ENCODE measurements at regions not wholly inside any gene's neighbourhood (a gene's known extent, or its start where the extent isn't known, plus 50 kb on each side); places are given as distances from the start of the nearest gene placed in this dataset.
"Not testable (repeated sequence)": the region's sequence is repeated elsewhere in the genome, so short reads cannot be mapped to it uniquely, and the experiment has no call there.

DNA sequence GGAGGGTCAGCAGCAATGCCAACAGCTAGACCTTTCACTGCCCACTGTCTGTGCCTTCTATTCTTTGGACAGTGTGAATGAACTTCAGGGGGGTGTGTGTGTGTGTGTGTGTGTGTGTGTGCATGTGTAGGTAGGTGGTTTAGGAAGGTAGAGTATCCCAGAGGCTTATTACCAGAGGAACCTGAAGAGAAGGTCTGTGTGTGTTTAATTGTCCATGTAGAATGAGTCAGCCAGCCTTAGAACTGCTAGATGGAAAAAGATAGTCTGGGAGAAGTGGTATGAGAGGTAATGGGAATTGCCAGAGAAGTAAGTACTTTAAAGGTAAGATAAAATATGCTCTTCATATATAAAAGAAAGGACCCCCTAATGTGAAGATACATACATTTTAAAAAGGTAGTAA, 522.2 kb downstream of the PIK3C3 start:
- no peaks in the 10 kb centered on the region for H3K27me3 ChIP-seq (ENCODE audit: insufficient read depth, low read length)
- H3K9me3 ChIP-seq (ENCODE audit: insufficient read depth, low read depth, low read length): no peaks in the 10 kb centered on the region
- H3K36me3 ChIP-seq (ENCODE audit: insufficient read depth, low read length): no peaks in the 10 kb centered on the region
- H3K4me3 ChIP-seq (ENCODE audit: low read length): no peak overlapping the region
- H3K27ac ChIP-seq (ENCODE audit: low read depth, low read length): no peak overlapping the region
- H3K9ac ChIP-seq (ENCODE audit: low read depth, low read length): no peak overlapping the region
- H3K4me1 ChIP-seq (ENCODE audit: insufficient read depth, low read length): no peaks in the 10 kb centered on the region

GRCh38 chr18:42480441-42480840, 525.4 kb downstream of the PIK3C3 start:
- Histone ChIP-seq H3K9me3 (ENCODE audit: insufficient read depth, low read depth, low read length) (no peaks in the 10 kb centered on the region), H3K4me3 (ENCODE audit: low read length) (no peak overlapping the region), H3K27ac (ENCODE audit: low read depth, low read length) (no peak overlapping the region), H3K4me1 (ENCODE audit: insufficient read depth, low read length) (no peaks in the 10 kb centered on the region), H3K9ac (ENCODE audit: low read depth, low read length) (no peak overlapping the region), H3K27me3 (ENCODE audit: insufficient read depth, low read length) (no peaks in the 10 kb centered on the region), H3K36me3 (ENCODE audit: insufficient read depth, low read length) (no peaks in the 10 kb centered on the region)
- 93% methylated on average over 5 of the region's 5 CpGs for WGBS

DNA sequence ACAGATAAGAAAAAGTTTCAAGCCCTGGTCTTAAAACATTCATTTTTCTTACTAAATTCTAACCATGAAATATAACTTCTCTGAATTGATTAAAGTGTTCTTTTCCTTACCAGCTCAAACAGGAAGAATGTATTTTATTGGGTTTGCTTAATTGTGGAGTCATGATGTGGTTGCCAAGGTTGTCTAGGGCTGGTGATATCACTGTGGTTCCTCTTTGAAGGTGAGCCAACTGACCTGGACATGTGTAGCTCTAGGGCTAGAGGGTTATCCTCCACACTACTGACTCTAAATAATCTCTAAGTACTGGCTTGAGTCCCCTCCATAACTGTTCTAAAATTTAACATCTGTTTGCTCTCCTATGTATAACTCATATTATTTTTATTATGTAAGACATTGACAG, 529.6 kb downstream of the PIK3C3 start:
- no peaks in the 10 kb centered on the region for H3K9me3 ChIP-seq (ENCODE audit: insufficient read depth, low read depth, low read length)
- no peaks in the 10 kb centered on the region for H3K36me3 ChIP-seq (ENCODE audit: insufficient read depth, low read length)
- no peak overlapping the region for H3K4me3 ChIP-seq (ENCODE audit: low read length)
- H3K27ac ChIP-seq (ENCODE audit: low read depth, low read length): no peak overlapping the region
- H3K27me3 ChIP-seq (ENCODE audit: insufficient read depth, low read length): no peaks in the 10 kb centered on the region
- no peaks in the 10 kb centered on the region for H3K4me1 ChIP-seq (ENCODE audit: insufficient read depth, low read length)
- H3K9ac ChIP-seq (ENCODE audit: low read depth, low read length): no peak overlapping the region

- Histone ChIP-seq H3K4me1 (ENCODE audit: insufficient read depth, low read length) (no peaks in the 10 kb centered on the region), H3K27ac (ENCODE audit: low read depth, low read length) (no peak overlapping the region), H3K9me3 (ENCODE audit: insufficient read depth, low read depth, low read length) (no peaks in the 10 kb centered on the region), H3K4me3 (ENCODE audit: low read length) (no peak overlapping the region), H3K9ac (ENCODE audit: low read depth, low read length) (no peak overlapping the region), H3K36me3 (ENCODE audit: insufficient read depth, low read length) (no peaks in the 10 kb centered on the region), H3K27me3 (ENCODE audit: insufficient read depth, low read length) (no peaks in the 10 kb centered on the region)
- WGBS: 91% methylated on average over 1 of the region's 2 CpGs
These were observed 531.2 kb downstream of the PIK3C3 start for GRCh38 chr18:42486271-42486670.

GRCh38 chr18:42508683-42509296, 553.8 kb downstream of the PIK3C3 start:
- 92% methylated on average over 3 of the region's 3 CpGs for WGBS
- H3K27me3 ChIP-seq (ENCODE audit: insufficient read depth, low read length): no peaks in the 10 kb centered on the region
- no peak overlapping the region for H3K9ac ChIP-seq (ENCODE audit: low read depth, low read length)
- no peaks in the 10 kb centered on the region for H3K9me3 ChIP-seq (ENCODE audit: insufficient read depth, low read depth, low read length)
- no peak overlapping the region for H3K27ac ChIP-seq (ENCODE audit: low read depth, low read length)
- H3K36me3 ChIP-seq (ENCODE audit: insufficient read depth, low read length): no peaks in the 10 kb centered on the region
- H3K4me1 ChIP-seq (ENCODE audit: insufficient read depth, low read length): no peaks in the 10 kb centered on the region
- H3K4me3 ChIP-seq (ENCODE audit: low read length): no peak overlapping the region

DNA sequence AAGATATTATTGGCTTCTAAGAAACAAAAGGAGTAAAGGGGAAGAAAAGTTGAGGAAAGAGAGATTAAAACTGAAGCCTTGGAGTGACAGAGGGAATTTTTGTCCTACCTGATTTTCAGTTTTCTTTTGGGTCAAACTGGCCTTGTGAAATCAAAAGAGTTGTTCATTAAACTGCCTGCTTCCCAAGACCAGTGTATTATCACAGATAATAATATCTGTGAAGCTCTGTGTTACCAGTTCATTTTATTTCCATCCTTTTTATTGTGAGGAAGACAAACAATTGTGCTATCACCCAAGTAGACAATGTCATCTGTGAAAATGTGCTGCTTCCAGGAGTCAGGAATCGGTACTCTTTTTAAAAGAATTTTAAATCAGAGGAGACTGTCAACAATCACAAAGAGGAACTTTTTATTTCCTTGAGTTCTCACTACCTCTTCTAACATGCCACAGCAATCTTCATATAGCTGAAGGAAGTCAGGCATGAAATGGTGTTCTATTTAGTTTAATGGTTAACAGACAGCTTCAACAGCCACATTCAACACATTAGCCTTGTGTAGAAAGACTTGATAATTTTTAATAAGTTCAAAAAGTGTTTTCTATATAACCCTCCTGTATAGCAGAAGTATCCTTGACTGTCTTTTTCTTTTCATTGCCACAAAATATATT, 554.8 kb downstream of the PIK3C3 start:
- 93% methylated on average over 1 of the region's 1 CpG for WGBS
- no peak overlapping the region for H3K4me3 ChIP-seq (ENCODE audit: low read length)

DNA sequence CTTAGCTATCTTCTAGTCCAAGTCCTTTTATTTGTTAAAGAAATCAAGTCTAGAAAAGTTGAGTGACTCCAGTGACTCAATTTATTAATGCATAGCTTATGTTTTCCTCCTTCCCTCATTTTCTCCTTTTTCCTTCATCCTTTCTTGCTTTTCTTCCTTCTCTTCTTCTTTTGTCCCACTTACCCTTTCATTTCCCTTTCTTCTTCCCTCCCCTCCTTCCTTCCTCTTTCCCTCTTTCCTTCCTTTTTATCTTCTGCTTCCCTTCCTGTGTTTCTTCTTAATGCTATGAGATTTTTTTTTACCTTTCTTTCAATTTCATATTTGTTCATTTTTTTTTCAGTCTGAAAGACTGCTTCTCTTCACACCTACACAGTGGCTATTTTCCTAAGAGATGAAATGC, 555.5 kb downstream of the PIK3C3 start:
- Histone ChIP-seq H3K27me3 (ENCODE audit: insufficient read depth, low read length) (no peaks in the 10 kb centered on the region), H3K36me3 (ENCODE audit: insufficient read depth, low read length) (no peaks in the 10 kb centered on the region), H3K4me3 (ENCODE audit: low read length) (no peak overlapping the region), H3K4me1 (ENCODE audit: insufficient read depth, low read length) (peaks cover 4% of the 10 kb centered on the region; the same call in 1 of the 2 replicates), H3K9me3 (ENCODE audit: insufficient read depth, low read depth, low read length) (no peaks in the 10 kb centered on the region), H3K27ac (ENCODE audit: low read depth, low read length) (no peak overlapping the region), H3K9ac (ENCODE audit: low read depth, low read length) (no peak overlapping the region)

More for the DNA sequence above, 554.8 kb downstream of the PIK3C3 start:
- Histone ChIP-seq H3K9me3 (ENCODE audit: insufficient read depth, low read depth, low read length) (no peaks in the 10 kb centered on the region), H3K27me3 (ENCODE audit: insufficient read depth, low read length) (no peaks in the 10 kb centered on the region), H3K4me1 (ENCODE audit: insufficient read depth, low read length) (peaks cover 4% of the 10 kb centered on the region; the same call in 1 of the 2 replicates), H3K9ac (ENCODE audit: low read depth, low read length) (no peak overlapping the region), H3K36me3 (ENCODE audit: insufficient read depth, low read length) (no peaks in the 10 kb centered on the region), H3K27ac (ENCODE audit: low read depth, low read length) (no peak overlapping the region)

DNA sequence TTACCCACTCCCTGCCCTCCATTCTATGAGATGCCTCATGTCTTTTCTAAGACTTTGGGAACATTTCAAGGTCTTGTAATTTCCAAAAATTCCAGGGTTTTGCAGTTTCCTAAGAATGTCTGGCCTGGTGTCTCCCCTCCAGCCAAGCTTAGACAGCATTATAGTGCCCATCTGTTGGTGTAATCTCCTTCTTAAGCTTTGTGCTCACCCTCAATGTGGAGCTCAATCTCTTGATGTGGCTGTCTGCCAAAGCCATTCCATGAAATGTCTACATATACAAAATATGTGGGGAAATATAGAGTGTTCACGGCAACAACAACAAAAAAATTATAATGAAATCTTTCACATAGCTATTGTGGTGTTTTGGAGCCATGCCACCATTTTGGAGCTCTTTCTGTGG, 558.4 kb downstream of the PIK3C3 start:
- no peak overlapping the region for H3K27ac ChIP-seq (ENCODE audit: low read depth, low read length)
- H3K4me1 ChIP-seq (ENCODE audit: insufficient read depth, low read length): peaks cover 4% of the 10 kb centered on the region; the same call in 1 of the 2 replicates
- no peak overlapping the region for H3K4me3 ChIP-seq (ENCODE audit: low read length)
- no peak overlapping the region for H3K9ac ChIP-seq (ENCODE audit: low read depth, low read length)
- H3K36me3 ChIP-seq (ENCODE audit: insufficient read depth, low read length): no peaks in the 10 kb centered on the region
- H3K27me3 ChIP-seq (ENCODE audit: insufficient read depth, low read length): no peaks in the 10 kb centered on the region
- H3K9me3 ChIP-seq (ENCODE audit: insufficient read depth, low read depth, low read length): no peaks in the 10 kb centered on the region
- WGBS: no CpG with 5 or more reads among the region's 1 CpG

DNA sequence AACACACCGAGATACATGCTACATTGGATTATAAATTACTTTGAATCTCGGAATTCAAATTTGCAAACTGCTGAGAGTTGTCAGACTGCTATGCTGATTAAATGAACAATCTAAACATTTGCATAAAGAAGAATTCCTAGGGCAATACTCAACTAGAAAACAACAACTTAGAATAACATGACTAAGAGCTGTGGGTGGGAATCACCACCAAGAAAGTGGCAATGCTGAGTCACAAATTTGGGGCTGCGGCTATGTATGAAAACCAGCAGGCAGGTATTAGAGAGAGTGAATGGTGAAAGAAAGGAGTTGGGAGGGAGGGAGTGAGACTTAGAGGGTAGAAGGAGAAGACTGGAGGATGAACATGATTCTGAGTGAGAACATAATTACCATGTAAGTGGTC, 559.5 kb downstream of the PIK3C3 start:
- H3K27me3 ChIP-seq (ENCODE audit: insufficient read depth, low read length): no peaks in the 10 kb centered on the region
- no peak overlapping the region for H3K4me3 ChIP-seq (ENCODE audit: low read length)
- 85% methylated on average over 2 of the region's 3 CpGs for WGBS
- peaks cover 4% of the 10 kb centered on the region; the same call in 1 of the 2 replicates for H3K4me1 ChIP-seq (ENCODE audit: insufficient read depth, low read length)
- no peaks in the 10 kb centered on the region for H3K9me3 ChIP-seq (ENCODE audit: insufficient read depth, low read depth, low read length)
- H3K36me3 ChIP-seq (ENCODE audit: insufficient read depth, low read length): no peaks in the 10 kb centered on the region
- H3K27ac ChIP-seq (ENCODE audit: low read depth, low read length): no peak overlapping the region
- H3K9ac ChIP-seq (ENCODE audit: low read depth, low read length): no peak overlapping the region

GRCh38 chr18:42517896-42518295, 562.9 kb downstream of the PIK3C3 start:
- Histone ChIP-seq H3K27ac (ENCODE audit: low read depth, low read length) (no peak overlapping the region), H3K27me3 (ENCODE audit: insufficient read depth, low read length) (no peaks in the 10 kb centered on the region), H3K36me3 (ENCODE audit: insufficient read depth, low read length) (no peaks in the 10 kb centered on the region), H3K4me3 (ENCODE audit: low read length) (no peak overlapping the region), H3K4me1 (ENCODE audit: insufficient read depth, low read length) (peaks cover 4% of the 10 kb centered on the region; the same call in 1 of the 2 replicates), H3K9me3 (ENCODE audit: insufficient read depth, low read depth, low read length) (no peaks in the 10 kb centered on the region), H3K9ac (ENCODE audit: low read depth, low read length) (no peak overlapping the region)

DNA sequence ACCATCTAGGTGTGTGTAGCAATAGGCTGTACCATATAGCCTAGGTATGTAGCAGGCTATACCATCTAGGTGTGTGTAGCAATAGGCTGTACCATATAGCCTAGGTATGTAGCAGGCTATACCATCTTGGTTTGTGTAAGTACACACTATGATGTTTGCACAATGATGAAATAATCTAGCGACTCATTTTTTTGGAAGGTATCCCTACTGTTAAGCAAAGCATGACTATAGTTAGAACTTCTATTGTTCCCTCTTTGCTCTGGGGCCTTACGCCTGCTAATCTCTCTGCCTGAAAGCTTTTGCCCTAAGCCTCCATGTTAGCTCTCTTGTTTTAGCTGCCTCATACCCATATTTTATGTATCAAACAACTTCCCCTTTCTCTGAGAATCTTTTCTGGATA, 563.3 kb downstream of the PIK3C3 start:
- 72% methylated on average over 2 of the region's 2 CpGs for WGBS

GRCh38 chr18:42520138-42520537, 565.1 kb downstream of the PIK3C3 start:
- 90% methylated on average over 2 of the region's 2 CpGs for WGBS
- Histone ChIP-seq H3K9ac (ENCODE audit: low read depth, low read length) (no peak overlapping the region), H3K9me3 (ENCODE audit: insufficient read depth, low read depth, low read length) (no peaks in the 10 kb centered on the region), H3K27me3 (ENCODE audit: insufficient read depth, low read length) (no peaks in the 10 kb centered on the region), H3K4me1 (ENCODE audit: insufficient read depth, low read length) (no peaks in the 10 kb centered on the region), H3K4me3 (ENCODE audit: low read length) (no peak overlapping the region), H3K27ac (ENCODE audit: low read depth, low read length) (no peak overlapping the region), H3K36me3 (ENCODE audit: insufficient read depth, low read length) (no peaks in the 10 kb centered on the region)

More for the DNA sequence above, 563.3 kb downstream of the PIK3C3 start:
- H3K4me3 ChIP-seq (ENCODE audit: low read length); H3K36me3 ChIP-seq (ENCODE audit: insufficient read depth, low read length); H3K27ac ChIP-seq (ENCODE audit: low read depth, low read length); H3K9me3 ChIP-seq (ENCODE audit: insufficient read depth, low read depth, low read length); H3K4me1 ChIP-seq (ENCODE audit: insufficient read depth, low read length); H3K9ac ChIP-seq (ENCODE audit: low read depth, low read length); H3K27me3 ChIP-seq (ENCODE audit: insufficient read depth, low read length): not testable (repeated sequence)

Measured in HUES64 (cell line).